Vagina (tissue), 2 donors: ENCODE measurements at regions not wholly inside any gene's neighbourhood (a gene's known extent, or its start where the extent isn't known, plus 50 kb on each side); places are given as distances from the start of the nearest gene placed in this dataset.

Experiments used
- POLR2AphosphoS5 ChIP-seq, 2 donors: sonication (generic); formaldehyde crosslinking; IDR thresholded peaks; one replicate each; pipeline ENCODE4 v1.9.0; 2017; ENCODE audit warnings: antibody characterized with exemption in 2 of 2, mild to moderate bottlenecking in 2 of 2, low read depth in 1 of 2; ENCODE audit not compliant: insufficient read depth in 1 of 2
- TF ChIP-seq, protein P1 (sequence below), 3 experiments: fragments of 450-650 bp in 2 of 3; fragments of 200-600 bp in 1 of 3; sonication (generic) in 1 of 3; IDR thresholded peaks; one replicate each; pipeline ENCODE4 v1.5.1; 2017 to 2019; ENCODE audit warnings: antibody characterized with exemption in 3 of 3, mild to moderate bottlenecking in 2 of 3, moderate library complexity in 2 of 3

DNA sequence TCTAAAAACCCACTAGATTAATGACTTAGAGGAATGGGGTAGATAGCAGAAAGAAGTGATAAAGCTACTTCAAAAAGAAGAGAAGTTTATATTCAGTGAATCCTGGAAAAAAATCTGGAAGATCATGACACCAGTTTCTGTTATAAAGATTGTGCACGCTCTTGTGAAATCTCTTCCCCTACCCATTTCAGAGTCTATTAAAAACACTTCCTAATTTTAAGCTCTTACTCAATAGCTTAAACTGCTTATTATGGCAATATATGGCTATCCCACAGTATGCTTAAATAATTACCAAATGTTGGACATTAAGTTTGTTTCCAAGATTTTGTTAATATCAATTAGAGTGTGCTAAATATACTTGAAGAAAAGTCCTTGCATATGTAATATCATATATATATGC is 585.3 kb upstream of the MAN1A1 start:
- no peak for TF ChIP-seq POLR2AphosphoS5 (IDR thresholded peaks at IDR 0.05; ENCODE audit: insufficient read depth in 1 of 2, low read depth in 1 of 2)
- TF ChIP-seq, protein P1, sequence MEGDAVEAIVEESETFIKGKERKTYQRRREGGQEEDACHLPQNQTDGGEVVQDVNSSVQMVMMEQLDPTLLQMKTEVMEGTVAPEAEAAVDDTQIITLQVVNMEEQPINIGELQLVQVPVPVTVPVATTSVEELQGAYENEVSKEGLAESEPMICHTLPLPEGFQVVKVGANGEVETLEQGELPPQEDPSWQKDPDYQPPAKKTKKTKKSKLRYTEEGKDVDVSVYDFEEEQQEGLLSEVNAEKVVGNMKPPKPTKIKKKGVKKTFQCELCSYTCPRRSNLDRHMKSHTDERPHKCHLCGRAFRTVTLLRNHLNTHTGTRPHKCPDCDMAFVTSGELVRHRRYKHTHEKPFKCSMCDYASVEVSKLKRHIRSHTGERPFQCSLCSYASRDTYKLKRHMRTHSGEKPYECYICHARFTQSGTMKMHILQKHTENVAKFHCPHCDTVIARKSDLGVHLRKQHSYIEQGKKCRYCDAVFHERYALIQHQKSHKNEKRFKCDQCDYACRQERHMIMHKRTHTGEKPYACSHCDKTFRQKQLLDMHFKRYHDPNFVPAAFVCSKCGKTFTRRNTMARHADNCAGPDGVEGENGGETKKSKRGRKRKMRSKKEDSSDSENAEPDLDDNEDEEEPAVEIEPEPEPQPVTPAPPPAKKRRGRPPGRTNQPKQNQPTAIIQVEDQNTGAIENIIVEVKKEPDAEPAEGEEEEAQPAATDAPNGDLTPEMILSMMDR (IDR thresholded peaks at IDR 0.05): no peak
